Kidney (tissue), 13 donors: ENCODE measurements at regions not wholly inside any gene's neighbourhood (a gene's known extent, or its start where the extent isn't known, plus 50 kb on each side); places are given as distances from the start of the nearest gene placed in this dataset.

ENCODE experiments used
- DNase-seq, 5 donors: peaks; one replicate each; pipeline ENCODE4 v3.0.0-alpha.2; 2013 to 2020
- FAIRE-seq: peaks from 2 replicates; lab custom pipeline; 2012; peaks lifted over from hg19 to GRCh38; lab: Jason Lieb, UNC
- H3K27ac ChIP-seq, 2 donors: one replicate each; pipeline ENCODE4 v1.7.0; 2013; ENCODE audit warnings: low read depth in 2 of 2, low read length in 2 of 2, inconsistent platforms in 1 of 2
- H3K27me3 ChIP-seq: one replicate; pipeline ENCODE4 v1.7.1; 2013; ENCODE audit warnings: low read length, inconsistent platforms; ENCODE audit not compliant: control insufficient read depth, insufficient read depth
- H3K36me3 ChIP-seq, 3 donors: one replicate each; pipeline versions ENCODE4 v1.7.0 to v1.7.1; 2013; ENCODE audit warnings: low read length in 3 of 3, control low read depth in 1 of 3, inconsistent platforms in 1 of 3; ENCODE audit not compliant: insufficient read depth in 3 of 3, control insufficient read depth in 2 of 3
- H3K4me1 ChIP-seq, 3 donors: one replicate each; pipeline versions ENCODE4 v1.7.0 to v1.7.1; 2013; ENCODE audit warnings: low read length in 3 of 3, inconsistent platforms in 1 of 3, low read depth in 1 of 3; ENCODE audit not compliant: control insufficient read depth in 2 of 3, insufficient read depth in 2 of 3
- H3K4me3 ChIP-seq, 3 donors: one replicate each; pipeline versions ENCODE4 v1.7.0 to v1.8.1; 2013; ENCODE audit warnings: low read length in 3 of 3, control low read depth in 1 of 3, inconsistent platforms in 1 of 3
- H3K9ac ChIP-seq, 3 donors: one replicate each; pipeline versions ENCODE4 v1.7.0 to v1.7.1; 2013; ENCODE audit warnings: low read length in 3 of 3, control low read depth in 1 of 3, inconsistent platforms in 1 of 3
- H3K9me3 ChIP-seq, 3 donors: one replicate each; pipeline versions ENCODE4 v1.7.0 to v1.7.1; 2013; ENCODE audit warnings: low read length in 3 of 3, control low read depth in 1 of 3, inconsistent platforms in 1 of 3; ENCODE audit not compliant: control insufficient read depth in 2 of 3, insufficient read depth in 1 of 3
- CTCF ChIP-seq: IDR thresholded peaks from 3 replicates; pipeline ENCODE4 v1.5.1; 2012; ENCODE audit warnings: mild to moderate bottlenecking, moderate library complexity, borderline replicate concordance; ENCODE audit not compliant: insufficient read depth; ENCODE audit errors: extremely low read depth
- intact Hi-C: fragments of 100-400 bp; cut with DNase I; formaldehyde crosslinking; loops from one replicate; pipeline ENCODE4 v1.11.1; 2022
- donor health status: control.
- donor health status: control.
- donor health status: control.
- donor health status: control.
- donor health status: control.
- donor health status: DM: yes; HTN: yes; CAD: no.
- donor health status: Normal renal cell carcinoma (clear cell type).

DNA sequence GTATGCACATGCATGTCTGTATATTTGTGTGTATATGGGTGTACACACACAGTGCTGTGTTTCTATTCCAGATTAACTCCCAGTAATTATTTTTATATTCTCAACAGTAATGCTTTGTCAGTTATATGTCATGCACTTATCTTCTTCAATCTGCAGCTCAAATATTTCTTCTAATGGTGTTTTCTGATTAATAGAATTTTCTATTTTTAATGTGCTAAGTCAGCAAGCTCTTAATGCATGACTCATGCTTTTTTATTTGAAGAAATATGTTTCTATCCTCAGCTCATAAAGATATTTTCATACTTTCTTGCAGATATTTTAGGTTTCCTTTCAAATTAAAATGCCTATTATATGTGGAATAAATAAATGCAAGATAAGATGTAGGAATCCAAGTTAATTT is 59.7 kb upstream of the TMEM18 start:
- DNase-seq: no peak
- H3K9me3 ChIP-seq: no peaks in the 10 kb centered on the region

GRCh38 chr2:735670-736218 is 58.5 kb upstream of the TMEM18 start:
- no peak for FAIRE-seq
- Histone ChIP-seq H3K4me1 (no peaks in the 10 kb centered on the region), H3K4me3 (no peak overlapping the region), H3K27ac (no peak overlapping the region), H3K9ac (no peak overlapping the region), H3K27me3 (no peaks in the 10 kb centered on the region), H3K9me3 (no peaks in the 10 kb centered on the region), H3K36me3 (no peaks in the 10 kb centered on the region)
- intact Hi-C loops: no loop called here
- no peak for TF ChIP-seq CTCF
- no peak for DNase-seq

More for the DNA sequence above, 59.7 kb upstream of the TMEM18 start:
- Histone ChIP-seq H3K9ac (no peak overlapping the region), H3K4me3 (no peak overlapping the region), H3K4me1 (no peaks in the 10 kb centered on the region), H3K27ac (no peak overlapping the region), H3K36me3 (no peaks in the 10 kb centered on the region), H3K27me3 (no peaks in the 10 kb centered on the region)
- TF ChIP-seq CTCF: no peak
- intact Hi-C loops: no loop called here
- no peak for FAIRE-seq

GRCh38 chr2:734496-734895 is 57.3 kb upstream of the TMEM18 start:
- H3K27me3 ChIP-seq: no peaks in the 10 kb centered on the region
- H3K36me3 ChIP-seq: no peaks in the 10 kb centered on the region
- no peak overlapping the region for H3K27ac ChIP-seq
- no peak overlapping the region for H3K9ac ChIP-seq
- intact Hi-C loops: no loop called here
- H3K4me1 ChIP-seq: no peaks in the 10 kb centered on the region
- no peak for TF ChIP-seq CTCF
- no peak for DNase-seq
- FAIRE-seq: no peak
- H3K4me3 ChIP-seq: no peak overlapping the region
- no peaks in the 10 kb centered on the region for H3K9me3 ChIP-seq

DNA sequence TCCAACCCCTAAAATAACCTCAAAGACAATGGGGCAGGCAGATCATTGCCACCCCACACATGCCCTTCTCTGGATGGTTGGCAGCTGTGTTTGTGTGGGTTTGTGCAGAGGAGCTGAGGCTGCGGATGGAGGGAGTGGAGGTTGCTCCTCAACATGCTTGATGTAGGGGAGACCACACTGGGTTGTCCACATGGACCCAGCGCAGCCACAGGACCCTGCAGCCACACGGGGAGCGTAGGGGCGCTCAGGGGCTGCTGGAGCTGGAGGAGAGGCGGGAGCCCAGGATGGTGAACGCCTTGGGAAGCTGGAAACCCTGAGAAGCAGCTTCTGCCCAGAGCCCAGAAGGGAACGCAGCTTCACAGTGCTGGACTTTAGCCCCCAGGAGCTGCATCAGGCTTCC is 56.3 kb upstream of the TMEM18 start:
- FAIRE-seq: no peak
- Histone ChIP-seq H3K4me1 (no peaks in the 10 kb centered on the region), H3K27ac (no peak overlapping the region), H3K27me3 (no peaks in the 10 kb centered on the region), H3K36me3 (no peaks in the 10 kb centered on the region), H3K9ac (no peak overlapping the region), H3K4me3 (no peak overlapping the region), H3K9me3 (no peaks in the 10 kb centered on the region)
- no peak for DNase-seq
- intact Hi-C loops: no loop called here
- no peak for TF ChIP-seq CTCF
